ENCODE measurements at regions not wholly inside any gene's neighbourhood (a gene's known extent, or its start where the extent isn't known, plus 50 kb on each side); places are given as distances from the start of the nearest gene placed in this dataset.

- TF ChIP-seq, protein P1, sequence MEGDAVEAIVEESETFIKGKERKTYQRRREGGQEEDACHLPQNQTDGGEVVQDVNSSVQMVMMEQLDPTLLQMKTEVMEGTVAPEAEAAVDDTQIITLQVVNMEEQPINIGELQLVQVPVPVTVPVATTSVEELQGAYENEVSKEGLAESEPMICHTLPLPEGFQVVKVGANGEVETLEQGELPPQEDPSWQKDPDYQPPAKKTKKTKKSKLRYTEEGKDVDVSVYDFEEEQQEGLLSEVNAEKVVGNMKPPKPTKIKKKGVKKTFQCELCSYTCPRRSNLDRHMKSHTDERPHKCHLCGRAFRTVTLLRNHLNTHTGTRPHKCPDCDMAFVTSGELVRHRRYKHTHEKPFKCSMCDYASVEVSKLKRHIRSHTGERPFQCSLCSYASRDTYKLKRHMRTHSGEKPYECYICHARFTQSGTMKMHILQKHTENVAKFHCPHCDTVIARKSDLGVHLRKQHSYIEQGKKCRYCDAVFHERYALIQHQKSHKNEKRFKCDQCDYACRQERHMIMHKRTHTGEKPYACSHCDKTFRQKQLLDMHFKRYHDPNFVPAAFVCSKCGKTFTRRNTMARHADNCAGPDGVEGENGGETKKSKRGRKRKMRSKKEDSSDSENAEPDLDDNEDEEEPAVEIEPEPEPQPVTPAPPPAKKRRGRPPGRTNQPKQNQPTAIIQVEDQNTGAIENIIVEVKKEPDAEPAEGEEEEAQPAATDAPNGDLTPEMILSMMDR (IDR thresholded peaks at IDR 0.05), result no peak
- TF ChIP-seq POLR2A (IDR thresholded peaks at IDR 0.05), result no peak
Measured at GRCh38 chr18:41206341-41206830, 748.6 kb upstream of the PIK3C3 start.
